Neural progenitor cell (in vitro differentiated cells): ENCODE measurements at regions not wholly inside any gene's neighbourhood (a gene's known extent, or its start where the extent isn't known, plus 50 kb on each side); places are given as distances from the start of the nearest gene placed in this dataset.
A peak's percentile ranks its signal among the peaks of the same experiment; 100 is the strongest.

ENCODE experiments used
- DNase-seq: peaks from one replicate; pipeline ENCODE4 v3.0.0-alpha.2; 2016; ENCODE audit warnings: low spot score
- H2AFZ ChIP-seq: fragments of 200-600 bp; sonication (generic); replicated peaks from 2 replicates; pipeline ENCODE4 v1.6.1; 2016; ENCODE audit warnings: antibody characterized with exemption
- H3F3A ChIP-seq: fragments of 200-600 bp; sonication (generic); 2 replicates; pipeline ENCODE4 v1.6.1; 2016; ENCODE audit warnings: antibody characterized with exemption, low read depth
- H3K27ac ChIP-seq: fragments of 200-600 bp; sonication (generic); 2 replicates; pipeline ENCODE4 v1.5.1; 2016; ENCODE audit warnings: mild to moderate bottlenecking
- H3K27me3 ChIP-seq: fragments of 200-600 bp; sonication (generic); 2 replicates; pipeline ENCODE4 v1.6.1; 2016; ENCODE audit warnings: mild to moderate bottlenecking, moderate library complexity
- H3K36me3 ChIP-seq: fragments of 200-600 bp; sonication (generic); 2 replicates; pipeline ENCODE4 v1.5.1; 2016
- H3K4me1 ChIP-seq: fragments of 200-600 bp; sonication (generic); 2 replicates; pipeline ENCODE4 v1.6.1; 2016; ENCODE audit warnings: mixed run types
- H3K4me2 ChIP-seq: fragments of 200-600 bp; sonication (generic); 2 replicates; pipeline ENCODE4 v1.6.1; 2016
- H3K4me3 ChIP-seq: fragments of 200-600 bp; sonication (generic); 2 replicates; pipeline ENCODE4 v1.5.1; 2016
- H3K79me2 ChIP-seq: fragments of 200-600 bp; sonication (generic); 2 replicates; pipeline ENCODE4 v1.6.1; 2016; ENCODE audit warnings: low read depth
- H3K9ac ChIP-seq: fragments of 200-600 bp; sonication (generic); 2 replicates; pipeline ENCODE4 v1.6.1; 2016
- H3K9me3 ChIP-seq: fragments of 200-600 bp; sonication (generic); 2 replicates; pipeline ENCODE4 v1.5.1; 2016; ENCODE audit warnings: low read depth
- H4K20me1 ChIP-seq: fragments of 200-600 bp; sonication (generic); 2 replicates; pipeline ENCODE4 v1.6.1; 2016; ENCODE audit warnings: low read depth
- H3K27ac Mint-ChIP-seq: 3 replicates; pipeline ENCODE4 v1.8.0; 2021; ENCODE audit warnings: mixed read lengths
- H3K27me3 Mint-ChIP-seq: 2 replicates; pipeline ENCODE4 v1.8.0; 2022; ENCODE audit warnings: low read depth, mild to moderate bottlenecking, inconsistent platforms, moderate library complexity, mixed read lengths; ENCODE audit not compliant: insufficient read depth
- H3K36me3 Mint-ChIP-seq: 3 replicates; pipeline ENCODE4 v1.8.0; 2021; ENCODE audit warnings: mixed read lengths
- H3K4me1 Mint-ChIP-seq: 3 replicates; pipeline ENCODE4 v1.8.0; 2021; ENCODE audit warnings: mixed read lengths
- H3K4me3 Mint-ChIP-seq: 3 replicates; pipeline ENCODE4 v1.8.0; 2021; ENCODE audit warnings: mild to moderate bottlenecking, moderate library complexity, mixed read lengths
- H3K9me3 Mint-ChIP-seq: 3 replicates; pipeline ENCODE4 v1.8.0; 2020; ENCODE audit warnings: mixed read lengths
- CTCF ChIP-seq: fragments of 200-600 bp; sonication (generic); IDR thresholded peaks from 2 replicates; pipeline ENCODE4 v1.5.1; 2017; ENCODE audit warnings: antibody characterized with exemption, mild to moderate bottlenecking
- EZH2 ChIP-seq: fragments of 200-600 bp; sonication (generic); IDR thresholded peaks from 2 replicates; pipeline ENCODE4 v1.6.1; 2017; ENCODE audit warnings: antibody characterized with exemption, mild to moderate bottlenecking, moderate library complexity
- EZH2phosphoT487 ChIP-seq: fragments of 200-600 bp; sonication (generic); IDR thresholded peaks from 2 replicates; pipeline ENCODE4 v1.6.1; 2017; ENCODE audit warnings: antibody characterized with exemption

DNA sequence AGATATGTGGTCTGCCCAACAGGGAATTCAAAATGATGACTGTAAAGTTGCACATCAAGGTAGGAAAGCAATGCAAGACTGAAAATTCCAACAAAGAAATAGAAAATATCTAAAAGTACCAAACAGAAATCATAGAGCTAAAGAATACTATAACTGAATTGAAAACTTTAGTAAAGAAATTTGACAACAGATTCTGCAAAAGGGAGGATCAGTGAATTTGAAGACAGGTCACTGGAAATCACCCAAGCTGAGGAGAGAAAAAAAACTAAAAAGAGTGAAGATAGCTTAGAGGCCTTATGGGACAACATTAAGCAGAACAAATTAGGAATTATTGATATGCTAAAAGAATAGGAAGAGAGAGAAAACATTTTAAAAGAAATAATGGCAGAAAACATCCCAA lies 240.6 kb downstream of the SNX13 start:
- Histone ChIP-seq H4K20me1 (no peaks in the 10 kb centered on the region), H3K9ac (no peak overlapping the region), H3K9me3 (peaks cover 21% of the 10 kb centered on the region), H3K4me2 (no peak overlapping the region), H3F3A (no peaks in the 10 kb centered on the region), H2AFZ (no peak overlapping the region), H3K4me3 (no peak overlapping the region), H3K79me2 (no peaks in the 10 kb centered on the region), H3K27me3 (no peaks in the 10 kb centered on the region), H3K4me1 (no peaks in the 10 kb centered on the region), H3K27ac (no peak overlapping the region), H3K36me3 (no peaks in the 10 kb centered on the region)
- H3K36me3 Mint-ChIP-seq, result no peaks in the 10 kb centered on the region
- no peak for DNase-seq
- H3K4me1 Mint-ChIP-seq, result no peaks in the 10 kb centered on the region
- TF ChIP-seq CTCF, result no peak
- no peak for TF ChIP-seq EZH2
- no peak for TF ChIP-seq EZH2phosphoT487
- no peak overlapping the region for H3K4me3 Mint-ChIP-seq
- H3K27ac Mint-ChIP-seq, result no peak overlapping the region
- peaks cover 34% of the 10 kb centered on the region for H3K9me3 Mint-ChIP-seq
- peaks cover 2% of the 10 kb centered on the region for H3K27me3 Mint-ChIP-seq

DNA sequence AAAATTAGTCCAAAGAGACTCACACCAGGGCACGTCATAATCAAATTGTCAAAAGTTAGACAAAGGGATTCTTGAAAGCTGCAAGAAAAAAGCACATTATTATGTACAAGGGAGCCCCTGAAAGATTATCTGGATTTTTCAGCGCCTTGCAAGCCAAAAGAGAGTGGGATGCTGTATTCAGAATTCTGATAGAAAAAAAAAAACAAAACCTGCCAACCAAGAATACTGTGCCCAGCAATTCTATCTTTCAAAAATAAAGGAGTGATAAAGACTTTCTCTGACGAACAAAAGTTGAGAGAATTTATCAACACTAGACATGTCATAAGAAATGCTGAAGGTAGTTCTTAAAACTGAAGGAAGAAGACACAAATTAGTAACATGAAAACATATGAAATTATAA lies 240.2 kb downstream of the SNX13 start:
- H3K27ac ChIP-seq, result no peak overlapping the region
- no peaks in the 10 kb centered on the region for H3K36me3 ChIP-seq
- no peak overlapping the region for H3K4me2 ChIP-seq
- no peaks in the 10 kb centered on the region for H3K4me1 ChIP-seq
- no peaks in the 10 kb centered on the region for H4K20me1 ChIP-seq
- H3K79me2 ChIP-seq, result no peaks in the 10 kb centered on the region
- no peak overlapping the region for H3K27ac Mint-ChIP-seq
- no peak overlapping the region for H3K9ac ChIP-seq
- no peaks in the 10 kb centered on the region for H3K4me1 Mint-ChIP-seq
- H3K4me3 Mint-ChIP-seq, result no peak overlapping the region
- peaks cover 34% of the 10 kb centered on the region for H3K9me3 Mint-ChIP-seq
- peaks cover 2% of the 10 kb centered on the region for H3K27me3 Mint-ChIP-seq
- no peak overlapping the region for H3K4me3 ChIP-seq
- H2AFZ ChIP-seq, result no peak overlapping the region
- no peaks in the 10 kb centered on the region for H3K27me3 ChIP-seq
- H3K9me3 ChIP-seq, result peaks cover 21% of the 10 kb centered on the region
- DNase-seq, result no peak
- no peaks in the 10 kb centered on the region for H3K36me3 Mint-ChIP-seq
- H3F3A ChIP-seq, result no peaks in the 10 kb centered on the region
- TF ChIP-seq CTCF (no peak), EZH2phosphoT487 (no peak), EZH2 (no peak)

- H3K36me3 ChIP-seq, result no peaks in the 10 kb centered on the region
- Mint-ChIP-seq H3K27ac (no peak overlapping the region), H3K9me3 (peaks cover 10% of the 10 kb centered on the region), H3K4me3 (no peak overlapping the region), H3K27me3 (no peaks in the 10 kb centered on the region), H3K4me1 (peaks cover 11% of the 10 kb centered on the region), H3K36me3 (no peaks in the 10 kb centered on the region)
- H3K9me3 ChIP-seq, result peaks cover 3% of the 10 kb centered on the region
- no peak for DNase-seq
- H3K4me2 ChIP-seq, result no peak overlapping the region
- H3F3A ChIP-seq, result peaks cover 16% of the 10 kb centered on the region
- no peak overlapping the region for H3K27ac ChIP-seq
- no peaks in the 10 kb centered on the region for H3K27me3 ChIP-seq
- no peaks in the 10 kb centered on the region for H3K79me2 ChIP-seq
- no peaks in the 10 kb centered on the region for H4K20me1 ChIP-seq
- no peak overlapping the region for H3K4me3 ChIP-seq
- peak overlapping the region; percentile 12 for H2AFZ ChIP-seq
- no peak overlapping the region for H3K9ac ChIP-seq
- TF ChIP-seq EZH2 (no peak), EZH2phosphoT487 (no peak)
- H3K4me1 ChIP-seq, result peaks cover 24% of the 10 kb centered on the region
Measured at GRCh38 chr7:17706275-17706674, 234.0 kb downstream of the SNX13 start.

DNA sequence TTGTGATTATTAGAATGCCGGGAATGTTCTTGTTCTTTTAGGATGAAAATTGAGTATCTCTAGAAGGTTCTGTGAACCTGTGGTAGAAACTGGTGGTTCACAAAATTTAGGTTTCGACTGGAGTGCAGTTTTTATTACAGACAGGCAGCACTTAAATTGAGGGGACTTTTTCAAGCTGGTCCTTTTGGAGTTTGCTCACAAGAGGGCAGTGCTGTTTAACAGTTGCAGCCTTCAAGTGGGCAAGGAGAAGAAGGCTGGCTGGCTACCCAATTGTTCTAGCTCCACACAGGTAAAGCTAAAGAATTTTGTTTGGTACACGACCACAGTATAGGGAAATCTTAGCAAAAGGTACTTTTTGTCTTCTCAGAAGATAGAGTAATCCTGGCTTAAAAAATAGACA lies 233.6 kb downstream of the SNX13 start:
- TF ChIP-seq EZH2phosphoT487 (no peak), EZH2 (no peak), CTCF (peak; percentile 84)
- no peak overlapping the region for H3K4me3 ChIP-seq
- H4K20me1 ChIP-seq, result no peaks in the 10 kb centered on the region
- peaks cover 24% of the 10 kb centered on the region for H3K4me1 ChIP-seq
- peak; percentile 78 for DNase-seq
- H3K9me3 ChIP-seq, result peaks cover 3% of the 10 kb centered on the region
- H3K4me2 ChIP-seq, result no peak overlapping the region
- Mint-ChIP-seq H3K9me3 (peaks cover 6% of the 10 kb centered on the region), H3K27me3 (no peaks in the 10 kb centered on the region), H3K4me3 (no peak overlapping the region), H3K4me1 (peaks cover 11% of the 10 kb centered on the region), H3K36me3 (no peaks in the 10 kb centered on the region), H3K27ac (no peak overlapping the region)
- H2AFZ ChIP-seq, result peak overlapping the region; percentile 12
- no peak overlapping the region for H3K9ac ChIP-seq
- no peaks in the 10 kb centered on the region for H3K27me3 ChIP-seq
- H3K36me3 ChIP-seq, result no peaks in the 10 kb centered on the region
- H3K27ac ChIP-seq, result no peak overlapping the region
- no peaks in the 10 kb centered on the region for H3K79me2 ChIP-seq
- H3F3A ChIP-seq, result peaks cover 16% of the 10 kb centered on the region
